ENCODE measurements at regions not wholly inside any gene's neighbourhood (a gene's known extent, or its start where the extent isn't known, plus 50 kb on each side); places are given as distances from the start of the nearest gene placed in this dataset.
A peak's percentile ranks its signal among the peaks of the same experiment; 100 is the strongest.

DNA sequence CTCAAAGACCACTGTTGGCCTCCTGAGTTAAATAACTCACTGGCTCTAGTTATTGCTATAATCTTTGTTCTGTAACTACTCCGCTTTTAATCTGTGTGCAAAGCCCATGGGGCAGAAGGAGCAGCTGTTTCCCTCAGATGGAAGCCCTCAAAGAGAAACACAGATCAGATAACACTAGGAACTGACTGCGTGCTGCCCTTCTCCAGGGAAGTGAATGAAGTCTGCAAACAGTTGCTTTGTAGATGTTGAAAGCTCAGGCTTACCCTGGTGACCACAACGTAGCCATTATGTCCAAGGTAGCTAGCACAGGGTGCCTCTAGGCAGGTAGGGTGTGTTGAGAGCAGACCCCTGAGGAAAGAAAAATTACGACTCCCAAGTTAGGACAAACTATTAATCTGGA lies 152.3 kb upstream of the STAC start:
- Histone ChIP-seq H3K27me3 (no peaks in the 10 kb centered on the region), H3K36me3 (no peaks in the 10 kb centered on the region), H3K9me3 (ENCODE audit: low read depth) (no peaks in the 10 kb centered on the region), H3K4me1 (ENCODE audit: low read depth) (no peaks in the 10 kb centered on the region), H3K27ac (no peak overlapping the region), H3K4me3 (no peak overlapping the region)
- TF ChIP-seq, protein P1, sequence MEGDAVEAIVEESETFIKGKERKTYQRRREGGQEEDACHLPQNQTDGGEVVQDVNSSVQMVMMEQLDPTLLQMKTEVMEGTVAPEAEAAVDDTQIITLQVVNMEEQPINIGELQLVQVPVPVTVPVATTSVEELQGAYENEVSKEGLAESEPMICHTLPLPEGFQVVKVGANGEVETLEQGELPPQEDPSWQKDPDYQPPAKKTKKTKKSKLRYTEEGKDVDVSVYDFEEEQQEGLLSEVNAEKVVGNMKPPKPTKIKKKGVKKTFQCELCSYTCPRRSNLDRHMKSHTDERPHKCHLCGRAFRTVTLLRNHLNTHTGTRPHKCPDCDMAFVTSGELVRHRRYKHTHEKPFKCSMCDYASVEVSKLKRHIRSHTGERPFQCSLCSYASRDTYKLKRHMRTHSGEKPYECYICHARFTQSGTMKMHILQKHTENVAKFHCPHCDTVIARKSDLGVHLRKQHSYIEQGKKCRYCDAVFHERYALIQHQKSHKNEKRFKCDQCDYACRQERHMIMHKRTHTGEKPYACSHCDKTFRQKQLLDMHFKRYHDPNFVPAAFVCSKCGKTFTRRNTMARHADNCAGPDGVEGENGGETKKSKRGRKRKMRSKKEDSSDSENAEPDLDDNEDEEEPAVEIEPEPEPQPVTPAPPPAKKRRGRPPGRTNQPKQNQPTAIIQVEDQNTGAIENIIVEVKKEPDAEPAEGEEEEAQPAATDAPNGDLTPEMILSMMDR (IDR thresholded peaks at IDR 0.05; ENCODE audit: low read depth, low read length), result no peak
- DNase-seq (ENCODE audit: low read depth in 1 of 2, low spot score in 1 of 2), result no peak

DNA sequence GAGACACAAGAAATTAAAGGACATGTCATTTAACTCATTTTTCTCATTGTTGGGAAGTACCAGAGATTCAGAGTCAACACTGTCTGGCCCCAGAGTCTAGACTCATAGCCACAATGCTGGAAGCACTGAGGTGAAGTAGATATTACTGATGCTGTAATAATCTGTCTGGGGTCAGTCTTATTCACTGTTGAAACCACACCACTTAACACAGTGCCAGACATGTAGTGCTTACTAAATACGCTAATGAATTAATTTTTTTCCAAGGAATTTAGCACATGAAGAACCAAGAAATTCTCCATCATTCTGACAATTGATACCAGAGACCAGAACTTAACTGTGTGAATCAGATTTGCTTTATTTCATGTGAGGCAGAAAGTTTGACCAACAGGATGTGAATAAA lies 150.8 kb upstream of the STAC start:
- no peaks in the 10 kb centered on the region for H3K4me1 ChIP-seq (ENCODE audit: low read depth)
- TF ChIP-seq, protein P1 (IDR thresholded peaks at IDR 0.05; ENCODE audit: low read depth, low read length), result no peak
- H3K36me3 ChIP-seq, result no peaks in the 10 kb centered on the region
- H3K4me3 ChIP-seq, result no peak overlapping the region
- no peaks in the 10 kb centered on the region for H3K9me3 ChIP-seq (ENCODE audit: low read depth)
- H3K27me3 ChIP-seq, result no peaks in the 10 kb centered on the region
- H3K27ac ChIP-seq, result no peak overlapping the region
- no peak for DNase-seq (ENCODE audit: low read depth in 1 of 2, low spot score in 1 of 2)

DNA sequence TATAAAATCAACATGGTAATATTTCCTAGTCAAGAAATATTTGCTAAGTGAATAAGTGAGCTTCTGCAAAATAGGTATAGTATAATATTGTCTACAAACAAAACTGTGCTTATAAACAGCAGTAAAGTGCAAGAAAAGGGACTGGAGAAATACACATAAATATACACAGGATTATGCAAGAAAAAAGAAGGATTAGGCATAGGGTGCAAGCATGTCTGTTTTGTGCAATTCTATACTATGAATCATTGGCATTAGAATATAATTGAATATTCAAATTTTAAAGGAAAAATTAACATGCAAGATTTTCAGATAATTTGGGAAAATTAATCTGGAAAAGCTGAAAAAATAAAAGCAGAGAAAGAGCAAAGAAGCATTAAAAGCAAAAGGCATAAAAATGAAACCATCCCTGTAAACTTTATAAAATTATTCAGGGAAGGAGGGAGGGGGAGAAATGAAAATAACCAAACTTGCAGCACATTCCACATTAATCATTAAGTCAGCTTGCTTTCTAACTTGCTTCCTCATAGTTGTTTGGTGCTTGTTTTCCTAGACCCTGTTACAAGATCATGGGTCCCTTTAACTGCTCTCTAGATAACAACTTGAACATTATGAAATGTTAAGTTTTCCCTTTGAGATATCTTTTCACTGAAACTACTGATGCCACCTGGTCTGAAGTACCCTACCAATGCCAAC lies 147.4 kb upstream of the STAC start:
- TF ChIP-seq, protein P1 (IDR thresholded peaks at IDR 0.05; ENCODE audit: low read depth, low read length), result no peak
- no peak overlapping the region for H3K4me3 ChIP-seq
- no peaks in the 10 kb centered on the region for H3K27me3 ChIP-seq
- no peak for DNase-seq (ENCODE audit: low read depth in 1 of 2, low spot score in 1 of 2)
- H3K9me3 ChIP-seq (ENCODE audit: low read depth), result no peaks in the 10 kb centered on the region
- H3K36me3 ChIP-seq, result no peaks in the 10 kb centered on the region
- no peaks in the 10 kb centered on the region for H3K4me1 ChIP-seq (ENCODE audit: low read depth)
- H3K27ac ChIP-seq, result no peak overlapping the region

DNA sequence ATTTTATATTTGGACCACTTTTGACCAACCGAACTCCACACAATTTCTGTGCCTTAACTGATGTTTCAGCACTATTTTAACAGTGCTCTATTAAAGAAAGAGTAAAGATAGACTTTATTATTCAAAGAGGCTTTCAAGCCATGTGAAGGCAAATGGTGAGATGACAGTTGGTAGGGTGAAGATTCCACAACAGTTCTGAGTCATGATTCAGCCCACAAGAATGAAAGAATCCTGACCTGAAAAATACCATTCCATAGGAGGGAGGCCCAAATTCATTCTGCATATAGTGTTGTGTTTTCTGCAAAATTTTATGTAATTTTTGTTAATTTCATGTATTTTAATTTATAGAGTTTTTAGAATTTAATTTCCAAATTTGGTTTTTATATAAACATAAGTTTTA lies 135.6 kb upstream of the STAC start:
- Histone ChIP-seq H3K27me3 (no peaks in the 10 kb centered on the region), H3K4me3 (no peak overlapping the region), H3K36me3 (no peaks in the 10 kb centered on the region), H3K9me3 (ENCODE audit: low read depth) (no peaks in the 10 kb centered on the region), H3K4me1 (ENCODE audit: low read depth) (no peaks in the 10 kb centered on the region), H3K27ac (no peak overlapping the region)
- TF ChIP-seq, protein P1 (IDR thresholded peaks at IDR 0.05; ENCODE audit: low read depth, low read length), result no peak
- DNase-seq (ENCODE audit: low read depth in 1 of 2, low spot score in 1 of 2), result peak in 1 of 2 donors; percentile 9

DNA sequence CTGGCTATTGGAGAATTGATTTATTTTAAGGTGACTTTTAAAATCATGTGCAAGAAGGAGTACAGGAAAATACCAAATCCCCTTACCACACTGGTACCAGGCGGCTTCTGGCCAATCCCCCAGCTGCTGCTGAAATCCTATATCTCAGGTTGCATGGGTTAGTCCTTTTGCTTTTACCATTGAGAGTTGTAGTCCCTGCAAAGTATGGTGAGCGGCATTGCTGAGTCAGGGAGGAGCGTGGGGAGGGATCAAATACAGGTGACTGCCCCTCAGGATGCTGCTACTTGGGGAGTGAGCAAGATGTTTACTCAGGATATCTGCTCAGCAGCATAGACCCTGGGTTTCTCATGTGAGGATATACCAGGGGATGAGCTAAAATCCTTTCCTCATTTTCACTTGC lies 131.9 kb upstream of the STAC start:
- H3K36me3 ChIP-seq, result no peaks in the 10 kb centered on the region
- TF ChIP-seq, protein P1 (IDR thresholded peaks at IDR 0.05; ENCODE audit: low read depth, low read length), result no peak
- H3K4me3 ChIP-seq, result no peak overlapping the region
- no peak overlapping the region for H3K27ac ChIP-seq
- no peaks in the 10 kb centered on the region for H3K4me1 ChIP-seq (ENCODE audit: low read depth)
- H3K27me3 ChIP-seq, result no peaks in the 10 kb centered on the region
- H3K9me3 ChIP-seq (ENCODE audit: low read depth), result no peaks in the 10 kb centered on the region
- no peak for DNase-seq (ENCODE audit: low read depth in 1 of 2, low spot score in 1 of 2)
